Bronchial epithelial cell (primary cell): ENCODE measurements at regions not wholly inside any gene's neighbourhood (a gene's known extent, or its start where the extent isn't known, plus 50 kb on each side); places are given as distances from the start of the nearest gene placed in this dataset.

Experiments used
- DNase-seq: peaks from one replicate; pipeline ENCODE4 v3.0.0-alpha.2; 2010; ENCODE audit warnings: low read depth
- FAIRE-seq: peaks from 2 replicates; lab custom pipeline; 2011; peaks lifted over from hg19 to GRCh38; lab: Jason Lieb, UNC
- H3K27me3 ChIP-seq: 2 replicates; pipeline ENCODE4 v1.5.1; 2011; ENCODE audit warnings: low read length; ENCODE audit not compliant: control insufficient read depth, insufficient read depth
- H3K36me3 ChIP-seq: 2 replicates; pipeline ENCODE4 v1.5.1; 2011; ENCODE audit warnings: low read length; ENCODE audit not compliant: control insufficient read depth, insufficient read depth
- H3K4me3 ChIP-seq: 2 replicates; pipeline ENCODE4 v1.5.1; 2011; ENCODE audit warnings: mild to moderate bottlenecking, low read depth, low read length, control low read depth
- TF ChIP-seq, protein P1 (sequence below): IDR thresholded peaks from 2 replicates; pipeline ENCODE4 v1.5.1; 2011; ENCODE audit warnings: mild to moderate bottlenecking, moderate library complexity, low read length, control low read depth, inconsistent platforms; ENCODE audit not compliant: insufficient read depth, severe bottlenecking

DNA sequence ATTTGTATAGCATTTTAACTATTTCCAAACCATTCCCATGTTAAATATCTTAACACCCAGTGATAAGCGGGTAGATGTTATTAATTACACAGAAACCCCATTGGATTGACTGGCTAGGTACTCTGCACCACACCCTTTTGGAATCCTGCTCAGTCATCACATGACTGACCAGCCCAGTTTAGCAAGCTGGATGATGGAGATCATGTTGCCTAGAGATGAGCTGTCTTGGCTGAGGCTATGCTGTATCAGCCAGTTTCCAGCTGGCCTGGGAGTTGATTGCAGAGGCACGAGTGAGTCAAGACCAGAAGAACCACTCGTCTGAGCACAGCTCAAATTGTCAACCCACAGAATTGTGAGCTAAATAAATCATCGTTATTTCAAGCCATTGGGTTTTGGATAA is 124.6 kb downstream of the ZNF621 start:
- Histone ChIP-seq H3K36me3 (no peaks in the 10 kb centered on the region), H3K4me3 (no peak overlapping the region), H3K27me3 (no peaks in the 10 kb centered on the region)
- peak; percentile 81 for DNase-seq
- no peak for FAIRE-seq
- TF ChIP-seq, protein P1, sequence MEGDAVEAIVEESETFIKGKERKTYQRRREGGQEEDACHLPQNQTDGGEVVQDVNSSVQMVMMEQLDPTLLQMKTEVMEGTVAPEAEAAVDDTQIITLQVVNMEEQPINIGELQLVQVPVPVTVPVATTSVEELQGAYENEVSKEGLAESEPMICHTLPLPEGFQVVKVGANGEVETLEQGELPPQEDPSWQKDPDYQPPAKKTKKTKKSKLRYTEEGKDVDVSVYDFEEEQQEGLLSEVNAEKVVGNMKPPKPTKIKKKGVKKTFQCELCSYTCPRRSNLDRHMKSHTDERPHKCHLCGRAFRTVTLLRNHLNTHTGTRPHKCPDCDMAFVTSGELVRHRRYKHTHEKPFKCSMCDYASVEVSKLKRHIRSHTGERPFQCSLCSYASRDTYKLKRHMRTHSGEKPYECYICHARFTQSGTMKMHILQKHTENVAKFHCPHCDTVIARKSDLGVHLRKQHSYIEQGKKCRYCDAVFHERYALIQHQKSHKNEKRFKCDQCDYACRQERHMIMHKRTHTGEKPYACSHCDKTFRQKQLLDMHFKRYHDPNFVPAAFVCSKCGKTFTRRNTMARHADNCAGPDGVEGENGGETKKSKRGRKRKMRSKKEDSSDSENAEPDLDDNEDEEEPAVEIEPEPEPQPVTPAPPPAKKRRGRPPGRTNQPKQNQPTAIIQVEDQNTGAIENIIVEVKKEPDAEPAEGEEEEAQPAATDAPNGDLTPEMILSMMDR, result no peak

DNA sequence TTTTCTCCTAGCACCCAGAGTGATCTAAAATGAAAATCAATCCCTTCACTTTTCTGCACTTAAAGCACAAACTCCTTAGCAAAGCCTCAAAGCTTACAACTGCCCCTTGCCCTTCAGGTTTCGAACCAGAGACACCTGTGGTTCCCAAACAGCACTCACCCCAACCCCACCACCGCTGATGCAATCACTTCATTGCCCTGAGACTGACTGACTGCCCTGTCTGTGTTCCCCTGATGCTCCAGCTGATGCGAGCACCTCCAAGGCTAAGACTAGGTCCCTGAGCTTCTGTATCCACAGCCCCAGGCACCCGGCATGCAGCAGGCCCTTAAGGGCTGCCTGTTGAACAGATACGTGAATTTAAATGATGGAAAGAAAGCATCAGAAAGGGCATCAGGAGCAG is 127.3 kb downstream of the ZNF621 start:
- DNase-seq (no peak), FAIRE-seq (peak; percentile 73)
- TF ChIP-seq, protein P1, result no peak
- Histone ChIP-seq H3K27me3 (peaks cover 2% of the 10 kb centered on the region), H3K36me3 (no peaks in the 10 kb centered on the region), H3K4me3 (no peak overlapping the region)

DNA sequence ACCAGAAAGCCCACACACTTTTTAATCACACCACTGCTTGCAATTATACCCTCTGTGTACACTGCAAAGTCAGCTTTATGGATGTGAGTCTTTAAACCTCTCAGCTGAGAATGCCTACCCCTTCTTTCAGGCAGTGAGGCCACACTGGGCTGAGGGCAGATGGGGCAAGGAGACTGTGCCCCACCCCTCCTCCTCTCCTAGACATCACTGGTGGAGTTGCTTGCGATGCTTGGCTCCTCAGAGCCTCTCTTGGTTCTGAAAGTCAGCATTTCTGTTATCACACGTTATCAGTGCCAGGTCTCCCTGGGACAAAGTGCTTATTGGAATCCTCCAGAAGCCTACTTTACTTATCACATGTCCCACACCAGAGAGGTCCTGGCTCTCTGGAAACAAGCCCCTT is 128.2 kb downstream of the ZNF621 start:
- Histone ChIP-seq H3K4me3 (no peak overlapping the region), H3K36me3 (no peaks in the 10 kb centered on the region), H3K27me3 (peaks cover 2% of the 10 kb centered on the region)
- FAIRE-seq (no peak), DNase-seq (no peak)
- TF ChIP-seq, protein P1, result no peak

DNA sequence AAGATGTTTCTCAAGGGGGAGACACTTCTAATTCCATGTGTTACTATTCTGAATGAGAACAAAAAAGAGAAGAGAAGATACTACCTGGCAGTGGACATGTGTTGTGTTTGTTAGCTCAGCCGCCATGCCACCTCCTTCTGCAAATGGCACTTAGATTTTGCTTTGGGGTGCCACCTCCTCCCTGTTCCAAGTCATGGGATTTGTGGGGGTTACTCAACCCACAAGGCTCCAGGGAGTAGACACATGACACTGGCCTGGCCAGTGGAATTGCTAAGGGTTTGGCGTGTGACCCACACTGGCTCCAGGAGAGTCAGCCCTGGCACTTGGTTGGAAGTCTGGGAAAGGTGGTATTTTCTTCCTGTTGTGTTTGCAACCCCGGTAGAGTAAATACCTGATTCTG is 129.1 kb downstream of the ZNF621 start:
- DNase-seq (no peak), FAIRE-seq (no peak)
- H3K27me3 ChIP-seq, result peaks cover 2% of the 10 kb centered on the region
- no peaks in the 10 kb centered on the region for H3K36me3 ChIP-seq
- TF ChIP-seq, protein P1, result no peak
- H3K4me3 ChIP-seq, result no peak overlapping the region

DNA sequence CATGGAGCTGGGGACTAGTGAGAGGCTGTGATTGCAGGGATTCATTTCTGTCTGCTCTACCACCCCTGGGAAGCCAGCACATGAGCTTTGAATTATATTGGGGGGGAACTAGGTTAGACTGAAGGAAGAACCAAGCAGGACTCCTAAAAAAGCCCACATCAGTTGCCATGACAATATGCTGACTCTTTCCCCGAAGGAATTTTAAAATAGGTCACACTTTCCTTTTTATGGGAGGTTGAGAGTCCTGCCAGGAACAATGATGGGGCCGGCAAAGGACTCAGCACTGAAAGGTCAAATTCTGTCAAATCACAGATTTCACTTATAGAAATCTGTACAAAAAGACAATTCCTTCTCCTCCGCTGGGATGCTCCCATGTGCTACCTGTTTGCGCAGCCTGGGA is 130.8 kb downstream of the ZNF621 start:
- no peak for FAIRE-seq
- no peaks in the 10 kb centered on the region for H3K36me3 ChIP-seq

DNA sequence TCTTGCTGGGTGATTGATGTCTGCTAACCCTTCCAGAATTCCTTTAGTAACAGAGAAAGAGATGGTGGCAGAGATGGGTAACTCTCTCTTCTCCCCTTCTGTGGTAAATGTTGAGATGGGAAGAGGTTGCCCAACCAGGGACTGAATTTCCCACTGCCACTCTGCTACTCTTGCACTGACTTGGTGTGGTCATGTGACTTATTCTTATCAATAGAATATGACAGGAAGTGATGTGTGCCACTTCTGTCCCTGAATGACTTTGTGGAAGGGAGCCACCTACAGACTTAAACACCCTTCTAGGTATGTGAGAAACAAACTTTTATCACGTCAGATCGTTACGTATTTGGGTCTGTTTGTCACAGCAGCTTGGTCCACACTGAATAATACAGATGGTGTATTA is 132.9 kb downstream of the ZNF621 start:
- no peaks in the 10 kb centered on the region for H3K36me3 ChIP-seq
- peaks cover 2% of the 10 kb centered on the region for H3K27me3 ChIP-seq

More for the DNA sequence above, 130.8 kb downstream of the ZNF621 start:
- H3K4me3 ChIP-seq, result no peak overlapping the region
- TF ChIP-seq, protein P1, result no peak
- H3K27me3 ChIP-seq, result peaks cover 2% of the 10 kb centered on the region
- DNase-seq, result no peak

More for the DNA sequence above, 132.9 kb downstream of the ZNF621 start:
- no peak overlapping the region for H3K4me3 ChIP-seq
- TF ChIP-seq, protein P1, result no peak
- FAIRE-seq (no peak), DNase-seq (no peak)
